ENCODE measurements at regions not wholly inside any gene's neighbourhood (a gene's known extent, or its start where the extent isn't known, plus 50 kb on each side); places are given as distances from the start of the nearest gene placed in this dataset.
"Not testable (repeated sequence)": the region's sequence is repeated elsewhere in the genome, so short reads cannot be mapped to it uniquely, and the experiment has no call there.

GRCh38 chr16:79881107-79881506, 280.6 kb upstream of the MAF start:
- not testable (repeated sequence) for DNase-seq

- no peak for DNase-seq
These were observed 275.8 kb upstream of the MAF start for GRCh38 chr16:79876332-79876730.

- no peak for DNase-seq
These were observed 273.9 kb upstream of the MAF start for GRCh38 chr16:79874391-79874790.

GRCh38 chr16:79873825-79874224, 273.3 kb upstream of the MAF start:
- no peak for DNase-seq

- no peak for DNase-seq
These were observed 271.4 kb upstream of the MAF start for GRCh38 chr16:79871906-79872305.

- no peak for DNase-seq
These were observed 269.7 kb upstream of the MAF start for GRCh38 chr16:79870016-79870886.

GRCh38 chr16:79869304-79870015, 268.9 kb upstream of the MAF start:
- DNase-seq = no peak

GRCh38 chr16:79868841-79869240, 268.3 kb upstream of the MAF start:
- DNase-seq = no peak

- no peak for DNase-seq
These were observed 267.0 kb upstream of the MAF start for GRCh38 chr16:79867425-79867997.

GRCh38 chr16:79865918-79866317, 265.4 kb upstream of the MAF start:
- no peak for DNase-seq

- no peak for DNase-seq
These were observed 264.3 kb upstream of the MAF start for GRCh38 chr16:79864781-79865391.

- no peak for DNase-seq
These were observed 263.7 kb upstream of the MAF start for GRCh38 chr16:79864032-79864780.

GRCh38 chr16:79863128-79864031, 262.8 kb upstream of the MAF start:
- DNase-seq = no peak

GRCh38 chr16:79862601-79863000, 262.1 kb upstream of the MAF start:
- no peak for DNase-seq

GRCh38 chr16:79856581-79856980, 256.0 kb upstream of the MAF start:
- DNase-seq = no peak

- DNase-seq = no peak
These were observed 249.8 kb upstream of the MAF start for GRCh38 chr16:79850348-79850747.

GRCh38 chr16:79849119-79849518, 248.6 kb upstream of the MAF start:
- DNase-seq = no peak

- no peak for DNase-seq
These were observed 248.2 kb upstream of the MAF start for GRCh38 chr16:79848719-79849118.

GRCh38 chr16:79847569-79847968, 247.0 kb upstream of the MAF start:
- DNase-seq = no peak

GRCh38 chr16:79847101-79847500, 246.6 kb upstream of the MAF start:
- DNase-seq = no peak

- DNase-seq = no peak
These were observed 245.2 kb upstream of the MAF start for GRCh38 chr16:79845734-79846135.

Data from islet precursor cell (in vitro differentiated cells).